Ovary (tissue), 7 donors: ENCODE measurements at regions not wholly inside any gene's neighbourhood (a gene's known extent, or its start where the extent isn't known, plus 50 kb on each side); places are given as distances from the start of the nearest gene placed in this dataset.

ENCODE experiments used
- DNase-seq, 5 donors: peaks; one replicate each; pipeline ENCODE4 v3.0.0-alpha.2; 2019 to 2020
- H3K27ac ChIP-seq, 2 donors: fragments of 200-600 bp; one replicate each; pipeline versions ENCODE4 v1.5.1 to v1.8.0; 2019 to 2022
- H3K27me3 ChIP-seq: fragments of 200-600 bp; one replicate; pipeline ENCODE4 v1.8.0; 2022
- H3K36me3 ChIP-seq: fragments of 200-600 bp; sonication (generic); one replicate; pipeline ENCODE4 v1.5.1; 2019
- H3K4me1 ChIP-seq: one replicate; pipeline ENCODE4 v1.8.1; 2013; ENCODE audit warnings: mild to moderate bottlenecking, moderate library complexity; ENCODE audit not compliant: insufficient read depth
- H3K4me3 ChIP-seq: fragments of 200-600 bp; sonication (generic); one replicate; pipeline ENCODE4 v1.5.1; 2017
- H3K9me3 ChIP-seq, 2 donors: fragments of 200-600 bp in 1 of 2; sonication (generic) in 1 of 2; one replicate each; pipeline versions ENCODE4 v1.5.1 to v1.8.1; 2013 to 2019; ENCODE audit warnings: mild to moderate bottlenecking in 1 of 2, moderate library complexity in 1 of 2
- CTCF ChIP-seq, 3 donors: fragments of 450-650 bp in 2 of 3; fragments of 200-600 bp in 1 of 3; IDR thresholded peaks; one replicate each; pipeline versions ENCODE4 v1.5.1 to v1.8.0; 2016 to 2022; ENCODE audit warnings: antibody characterized with exemption in 3 of 3, mild to moderate bottlenecking in 1 of 3
- EP300 ChIP-seq: sonication (generic); formaldehyde crosslinking; IDR thresholded peaks from one replicate; pipeline ENCODE4 v1.6.1; 2017; ENCODE audit warnings: antibody characterized with exemption
- POLR2A ChIP-seq: fragments of 450-650 bp; IDR thresholded peaks from one replicate; pipeline ENCODE4 v1.6.1; 2017; ENCODE audit warnings: antibody characterized with exemption, mild to moderate bottlenecking, moderate library complexity
- WGBS, 3 donors: extraction: QIAGEN DNeasy Blood & Tissue Kit in 1 of 3; methylation state at CpG; one replicate each; pipeline versions ENCODE4 v1.1.5 to v1.1.7; 2013 to 2017; 5-methylcytosine and 5-hydroxymethylcytosine counted together
- intact Hi-C, 4 donors: fragments of 100-400 bp; cut with DNase I; formaldehyde crosslinking; loops; one replicate each; pipeline versions ENCODE4 v1.11.0 to v1.15.1; 2022 to 2023
- donor health status: DM: no; HTN: no; CAD: no; lungs with moderate emphysema.
- donor health status: DM: no; HTN: no; CAD: no.
- donor health status: Bipolar disorder and iron deficiency.
- donor health status: DM: no; HTN: no; CAD: no.
- donor health status: DM: yes; HTN: yes; CAD: no.

DNA sequence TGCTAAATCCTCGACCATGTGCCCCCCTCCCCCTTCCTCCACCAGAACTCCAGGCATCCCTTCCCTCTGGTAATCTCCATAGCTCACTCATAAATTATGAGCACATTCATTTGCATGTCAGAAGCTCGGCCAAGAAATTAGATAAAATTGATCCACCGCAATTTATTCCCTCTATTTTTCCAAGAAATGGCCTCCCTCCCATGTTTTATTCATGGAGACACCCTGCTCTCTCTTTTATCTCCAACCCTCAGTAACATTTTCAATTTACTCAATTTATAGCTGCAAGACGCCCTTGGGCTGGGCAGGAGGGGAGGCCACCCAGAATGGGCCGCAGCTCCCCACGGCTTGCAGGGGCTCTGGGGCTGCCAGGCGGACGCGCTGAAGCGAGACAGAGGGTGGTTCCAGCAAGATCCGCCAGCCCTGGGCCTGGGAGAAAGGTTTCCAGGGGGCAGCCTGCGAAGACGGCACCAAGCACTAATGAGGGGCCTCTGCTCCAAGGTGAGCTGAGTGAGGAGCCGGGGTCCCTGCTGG, 54.7 kb upstream of the ZNF423 start:
- intact Hi-C loops = no loop called here
- no peaks in the 10 kb centered on the region for H3K27me3 ChIP-seq
- no peak overlapping the region for H3K27ac ChIP-seq
- DNase-seq = no peak
- no peaks in the 10 kb centered on the region for H3K9me3 ChIP-seq
- TF ChIP-seq CTCF (IDR thresholded peaks at IDR 0.05) (no peak), EP300 (no peak), POLR2A (no peak)
- WGBS, 3 donors = 33 to 45% (median 38%) methylated on average over 14 of the region's 14 CpGs
- H3K4me3 ChIP-seq = no peak overlapping the region
- H3K36me3 ChIP-seq = no peaks in the 10 kb centered on the region
- H3K4me1 ChIP-seq = no peaks in the 10 kb centered on the region

- no peak overlapping the region for H3K4me3 ChIP-seq
- H3K4me1 ChIP-seq = no peaks in the 10 kb centered on the region
- no peak overlapping the region for H3K27ac ChIP-seq
- 95 to 98% (median 97%) methylated on average over 2 of the region's 2 CpGs for WGBS, 3 donors
- no peaks in the 10 kb centered on the region for H3K36me3 ChIP-seq
- TF ChIP-seq POLR2A (no peak), EP300 (no peak), CTCF (IDR thresholded peaks at IDR 0.05) (no peak)
- intact Hi-C loops = no loop called here
- no peak for DNase-seq
- H3K9me3 ChIP-seq = no peaks in the 10 kb centered on the region
- H3K27me3 ChIP-seq = no peaks in the 10 kb centered on the region
These were observed 55.5 kb upstream of the ZNF423 start for GRCh38 chr16:49911430-49911829.

- Histone ChIP-seq H3K27ac (no peak overlapping the region), H3K36me3 (no peaks in the 10 kb centered on the region), H3K4me3 (no peak overlapping the region), H3K9me3 (no peaks in the 10 kb centered on the region), H3K27me3 (no peaks in the 10 kb centered on the region), H3K4me1 (no peaks in the 10 kb centered on the region)
- intact Hi-C loops = no loop called here
- WGBS, 3 donors = 63 to 81% (median 73%) methylated on average over 4 of the region's 4 CpGs
- DNase-seq = no peak
- TF ChIP-seq POLR2A (no peak), CTCF (IDR thresholded peaks at IDR 0.05) (no peak), EP300 (no peak)
These were observed 56.8 kb upstream of the ZNF423 start for GRCh38 chr16:49912721-49913120.

DNA sequence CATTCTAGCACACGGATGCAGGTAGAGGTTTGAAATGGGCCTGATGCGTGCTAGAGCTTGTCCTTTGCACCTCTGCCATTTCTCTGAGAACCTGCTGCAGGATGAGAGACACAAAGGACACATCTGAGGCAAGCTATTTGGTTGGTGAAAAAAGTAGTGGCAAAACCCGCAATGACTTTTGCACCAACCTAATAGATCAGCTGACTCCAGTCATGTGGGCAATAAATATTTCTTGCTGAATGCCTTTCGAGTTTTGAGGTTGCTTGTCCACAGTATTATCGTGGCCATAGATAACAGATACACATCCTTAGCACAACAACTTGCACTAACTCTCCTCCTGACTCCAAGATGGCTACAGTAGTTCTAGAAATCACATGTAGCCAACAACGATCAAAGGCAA, 57.8 kb upstream of the ZNF423 start:
- Histone ChIP-seq H3K4me3 (no peak overlapping the region), H3K36me3 (no peaks in the 10 kb centered on the region), H3K27me3 (no peaks in the 10 kb centered on the region), H3K9me3 (no peaks in the 10 kb centered on the region), H3K4me1 (no peaks in the 10 kb centered on the region), H3K27ac (no peak overlapping the region)
- WGBS, 3 donors = 73 to 80% (median 79%) methylated on average over 6 of the region's 6 CpGs
- TF ChIP-seq POLR2A (no peak), CTCF (IDR thresholded peaks at IDR 0.05) (no peak), EP300 (no peak)
- DNase-seq = no peak
- intact Hi-C loops = no loop called here

DNA sequence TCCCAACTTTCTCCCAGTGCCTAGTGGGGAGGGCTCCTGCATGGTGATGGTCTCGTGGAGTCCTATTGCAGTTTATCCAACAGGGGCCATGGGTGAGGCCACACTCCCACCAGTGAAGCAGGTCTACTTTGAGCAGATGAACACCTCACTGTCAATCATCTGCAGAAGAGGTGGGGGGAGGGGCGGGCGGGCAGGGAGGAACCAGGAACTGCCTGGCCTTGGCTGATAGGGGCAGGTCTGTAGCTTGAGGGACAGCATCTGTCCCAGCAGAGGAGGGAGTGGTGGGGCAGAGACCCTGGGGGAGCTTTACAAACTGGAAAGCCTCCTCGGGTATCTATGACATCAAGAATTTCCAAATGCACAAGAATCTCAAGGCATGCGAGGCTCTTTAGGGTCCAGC, 58.7 kb upstream of the ZNF423 start:
- Histone ChIP-seq H3K4me1 (no peaks in the 10 kb centered on the region), H3K9me3 (no peaks in the 10 kb centered on the region), H3K27ac (no peak overlapping the region), H3K27me3 (no peaks in the 10 kb centered on the region), H3K36me3 (no peaks in the 10 kb centered on the region), H3K4me3 (no peak overlapping the region)
- intact Hi-C loops = no loop called here
- no peak for DNase-seq
- TF ChIP-seq POLR2A (no peak), EP300 (no peak), CTCF (IDR thresholded peaks at IDR 0.05) (no peak)
- WGBS, 3 donors = 64 to 78% (median 70%) methylated on average over 5 of the region's 5 CpGs
